ENCODE measurements at regions not wholly inside any gene's neighbourhood (a gene's known extent, or its start where the extent isn't known, plus 50 kb on each side); places are given as distances from the start of the nearest gene placed in this dataset.

GRCh38 chrX:1031521-1032430 lies 180.7 kb downstream of the CRLF2 start:
- H3K9me3 Mint-ChIP-seq (ENCODE audit: unreplicated experiment): peaks cover 2% of the 10 kb centered on the region

GRCh38 chrX:1029494-1029893 lies 183.0 kb downstream of the CRLF2 start:
- H3K27ac Mint-ChIP-seq (ENCODE audit: unreplicated experiment): no peak overlapping the region
- H3K27me3 Mint-ChIP-seq (ENCODE audit: unreplicated experiment): peaks cover 3% of the 10 kb centered on the region
- TF ChIP-seq CTCF (IDR thresholded peaks at IDR 0.05; ENCODE audit: partially characterized antibody, unreplicated experiment): no peak
- no peak for DNase-seq
- H3K9me3 Mint-ChIP-seq (ENCODE audit: unreplicated experiment): peaks cover 2% of the 10 kb centered on the region
- no peak overlapping the region for H3K4me3 Mint-ChIP-seq (ENCODE audit: unreplicated experiment)
- H3K4me1 Mint-ChIP-seq (ENCODE audit: low read depth, unreplicated experiment): no peaks in the 10 kb centered on the region
- H3K36me3 Mint-ChIP-seq (ENCODE audit: unreplicated experiment): no peaks in the 10 kb centered on the region

More at GRCh38 chrX:1031521-1032430, 180.7 kb downstream of the CRLF2 start:
- Mint-ChIP-seq H3K4me3 (ENCODE audit: unreplicated experiment) (no peak overlapping the region), H3K27ac (ENCODE audit: unreplicated experiment) (no peak overlapping the region), H3K4me1 (ENCODE audit: low read depth, unreplicated experiment) (no peaks in the 10 kb centered on the region), H3K36me3 (ENCODE audit: unreplicated experiment) (no peaks in the 10 kb centered on the region), H3K27me3 (ENCODE audit: unreplicated experiment) (peaks cover 3% of the 10 kb centered on the region)
- no peak for TF ChIP-seq CTCF (IDR thresholded peaks at IDR 0.05; ENCODE audit: partially characterized antibody, unreplicated experiment)
- DNase-seq: no peak

GRCh38 chrX:1027680-1028079 lies 184.8 kb downstream of the CRLF2 start:
- no peak overlapping the region for H3K27ac Mint-ChIP-seq (ENCODE audit: unreplicated experiment)
- H3K4me1 Mint-ChIP-seq (ENCODE audit: low read depth, unreplicated experiment): peaks cover 5% of the 10 kb centered on the region
- no peaks in the 10 kb centered on the region for H3K36me3 Mint-ChIP-seq (ENCODE audit: unreplicated experiment)
- no peak for TF ChIP-seq CTCF (IDR thresholded peaks at IDR 0.05; ENCODE audit: partially characterized antibody, unreplicated experiment)
- DNase-seq: no peak
- no peak overlapping the region for H3K4me3 Mint-ChIP-seq (ENCODE audit: unreplicated experiment)
- peaks cover 7% of the 10 kb centered on the region for H3K9me3 Mint-ChIP-seq (ENCODE audit: unreplicated experiment)
- H3K27me3 Mint-ChIP-seq (ENCODE audit: unreplicated experiment): peaks cover 4% of the 10 kb centered on the region

- H3K4me3 Mint-ChIP-seq (ENCODE audit: unreplicated experiment): no peak overlapping the region
Observed at GRCh38 chrX:1027133-1027532, 185.3 kb downstream of the CRLF2 start.

More at GRCh38 chrX:1027133-1027532, 185.3 kb downstream of the CRLF2 start:
- no peak for DNase-seq
- Mint-ChIP-seq H3K4me1 (ENCODE audit: low read depth, unreplicated experiment) (peaks cover 5% of the 10 kb centered on the region), H3K27ac (ENCODE audit: unreplicated experiment) (no peak overlapping the region), H3K36me3 (ENCODE audit: unreplicated experiment) (no peaks in the 10 kb centered on the region), H3K27me3 (ENCODE audit: unreplicated experiment) (peaks cover 7% of the 10 kb centered on the region), H3K9me3 (ENCODE audit: unreplicated experiment) (peaks cover 7% of the 10 kb centered on the region)
- TF ChIP-seq CTCF (IDR thresholded peaks at IDR 0.05; ENCODE audit: partially characterized antibody, unreplicated experiment): no peak

Data from glutamatergic neuron (in vitro differentiated cells).